Bronchial epithelial cell (primary cell): ENCODE measurements at regions not wholly inside any gene's neighbourhood (a gene's known extent, or its start where the extent isn't known, plus 50 kb on each side); places are given as distances from the start of the nearest gene placed in this dataset.

Experiments
- DNase-seq: peaks from one replicate; pipeline ENCODE4 v3.0.0-alpha.2; 2010; ENCODE audit warnings: low read depth
- FAIRE-seq: peaks from 2 replicates; lab custom pipeline; 2011; peaks lifted over from hg19 to GRCh38; lab: Jason Lieb, UNC
- H3K27me3 ChIP-seq: 2 replicates; pipeline ENCODE4 v1.5.1; 2011; ENCODE audit warnings: low read length; ENCODE audit not compliant: control insufficient read depth, insufficient read depth
- H3K36me3 ChIP-seq: 2 replicates; pipeline ENCODE4 v1.5.1; 2011; ENCODE audit warnings: low read length; ENCODE audit not compliant: control insufficient read depth, insufficient read depth
- H3K4me3 ChIP-seq: 2 replicates; pipeline ENCODE4 v1.5.1; 2011; ENCODE audit warnings: mild to moderate bottlenecking, low read depth, low read length, control low read depth
- TF ChIP-seq, protein P1 (sequence below): IDR thresholded peaks from 2 replicates; pipeline ENCODE4 v1.5.1; 2011; ENCODE audit warnings: mild to moderate bottlenecking, moderate library complexity, low read length, control low read depth, inconsistent platforms; ENCODE audit not compliant: insufficient read depth, severe bottlenecking

DNA sequence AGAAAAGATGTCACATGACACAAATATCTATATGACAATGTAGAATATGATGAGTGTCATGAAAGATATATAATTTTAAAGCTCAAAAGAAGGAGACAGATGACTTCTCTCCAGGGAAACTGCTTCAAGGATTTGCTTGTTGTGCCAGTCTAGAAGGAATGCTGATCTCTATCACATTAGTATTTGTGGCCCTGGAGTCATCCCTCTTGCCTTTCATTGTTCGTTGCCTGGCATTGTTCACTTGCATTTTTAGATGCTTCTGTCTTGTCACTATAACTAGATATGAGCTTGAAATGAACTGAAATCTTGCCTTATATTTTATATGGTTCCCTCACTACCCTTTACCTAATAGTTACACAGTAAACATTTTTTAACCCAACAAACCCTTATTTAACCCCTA is 207.5 kb downstream of the ZNF608 start:
- no peak for DNase-seq
- no peak for FAIRE-seq
- no peaks in the 10 kb centered on the region for H3K27me3 ChIP-seq
- TF ChIP-seq, protein P1, sequence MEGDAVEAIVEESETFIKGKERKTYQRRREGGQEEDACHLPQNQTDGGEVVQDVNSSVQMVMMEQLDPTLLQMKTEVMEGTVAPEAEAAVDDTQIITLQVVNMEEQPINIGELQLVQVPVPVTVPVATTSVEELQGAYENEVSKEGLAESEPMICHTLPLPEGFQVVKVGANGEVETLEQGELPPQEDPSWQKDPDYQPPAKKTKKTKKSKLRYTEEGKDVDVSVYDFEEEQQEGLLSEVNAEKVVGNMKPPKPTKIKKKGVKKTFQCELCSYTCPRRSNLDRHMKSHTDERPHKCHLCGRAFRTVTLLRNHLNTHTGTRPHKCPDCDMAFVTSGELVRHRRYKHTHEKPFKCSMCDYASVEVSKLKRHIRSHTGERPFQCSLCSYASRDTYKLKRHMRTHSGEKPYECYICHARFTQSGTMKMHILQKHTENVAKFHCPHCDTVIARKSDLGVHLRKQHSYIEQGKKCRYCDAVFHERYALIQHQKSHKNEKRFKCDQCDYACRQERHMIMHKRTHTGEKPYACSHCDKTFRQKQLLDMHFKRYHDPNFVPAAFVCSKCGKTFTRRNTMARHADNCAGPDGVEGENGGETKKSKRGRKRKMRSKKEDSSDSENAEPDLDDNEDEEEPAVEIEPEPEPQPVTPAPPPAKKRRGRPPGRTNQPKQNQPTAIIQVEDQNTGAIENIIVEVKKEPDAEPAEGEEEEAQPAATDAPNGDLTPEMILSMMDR = no peak
- no peaks in the 10 kb centered on the region for H3K36me3 ChIP-seq
- no peak overlapping the region for H3K4me3 ChIP-seq

DNA sequence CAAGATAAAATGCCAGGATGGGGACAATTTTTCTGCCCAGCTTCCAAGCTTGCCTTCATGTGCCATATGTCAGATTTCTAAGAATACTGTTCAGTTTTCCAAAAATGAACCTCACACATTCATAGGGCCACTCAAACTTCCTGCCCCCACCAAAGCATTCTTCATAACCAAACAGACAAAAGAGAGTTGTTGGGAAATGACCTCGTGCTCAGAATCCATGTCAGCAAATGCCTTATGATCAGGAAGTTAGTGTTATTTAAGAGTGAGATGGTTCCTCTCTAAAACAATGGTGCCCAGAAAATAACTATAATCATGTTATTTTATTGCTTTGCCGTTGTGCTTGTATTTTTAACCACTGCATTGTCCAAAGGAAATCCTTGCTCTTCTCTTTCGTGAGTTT is 208.2 kb downstream of the ZNF608 start:
- Histone ChIP-seq H3K36me3 (no peaks in the 10 kb centered on the region), H3K27me3 (no peaks in the 10 kb centered on the region), H3K4me3 (no peak overlapping the region)
- FAIRE-seq = no peak
- DNase-seq = no peak
- TF ChIP-seq, protein P1 = no peak

DNA sequence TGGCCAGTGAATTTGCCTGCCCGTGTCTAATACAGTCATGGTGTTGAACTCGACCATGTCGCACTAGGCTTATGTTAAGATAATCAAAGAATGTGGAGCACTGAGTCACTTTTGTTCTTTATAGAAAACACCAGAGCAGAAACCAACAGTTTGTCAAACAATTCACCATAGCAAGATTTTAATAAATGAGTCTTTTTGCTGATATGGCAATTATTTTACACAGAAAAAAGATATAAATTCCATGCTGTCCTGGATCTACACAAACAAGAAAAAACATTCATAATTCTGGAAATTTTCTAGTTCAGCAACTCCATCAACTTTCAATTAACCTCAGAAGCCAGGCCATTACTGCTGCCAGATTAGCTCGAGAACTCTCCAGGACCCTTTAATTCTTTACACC is 208.9 kb downstream of the ZNF608 start:
- H3K4me3 ChIP-seq = no peak overlapping the region
- no peaks in the 10 kb centered on the region for H3K36me3 ChIP-seq
- TF ChIP-seq, protein P1 = no peak
- DNase-seq (no peak), FAIRE-seq (no peak)
- no peaks in the 10 kb centered on the region for H3K27me3 ChIP-seq

DNA sequence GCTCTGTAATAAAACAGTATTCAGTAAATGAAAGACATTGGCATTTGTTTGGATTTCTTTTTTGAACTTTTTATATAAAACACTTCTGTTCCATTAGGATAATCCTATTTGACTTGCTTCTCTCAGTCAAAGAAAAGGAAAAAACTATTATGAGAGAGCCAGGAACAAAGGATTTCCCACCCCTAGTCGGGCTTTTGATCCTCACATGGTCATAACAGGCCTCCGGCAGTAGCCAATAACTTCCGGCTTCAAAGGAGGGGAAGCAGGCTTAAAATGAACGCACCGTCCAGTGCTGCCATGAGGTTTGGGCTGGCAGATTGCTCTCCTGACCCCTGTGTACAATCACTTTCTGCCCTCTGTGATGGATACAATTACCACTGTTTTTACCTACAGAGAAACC is 209.3 kb downstream of the ZNF608 start:
- Histone ChIP-seq H3K36me3 (no peaks in the 10 kb centered on the region), H3K27me3 (no peaks in the 10 kb centered on the region), H3K4me3 (no peak overlapping the region)
- no peak for FAIRE-seq
- TF ChIP-seq, protein P1 = no peak
- DNase-seq = no peak

DNA sequence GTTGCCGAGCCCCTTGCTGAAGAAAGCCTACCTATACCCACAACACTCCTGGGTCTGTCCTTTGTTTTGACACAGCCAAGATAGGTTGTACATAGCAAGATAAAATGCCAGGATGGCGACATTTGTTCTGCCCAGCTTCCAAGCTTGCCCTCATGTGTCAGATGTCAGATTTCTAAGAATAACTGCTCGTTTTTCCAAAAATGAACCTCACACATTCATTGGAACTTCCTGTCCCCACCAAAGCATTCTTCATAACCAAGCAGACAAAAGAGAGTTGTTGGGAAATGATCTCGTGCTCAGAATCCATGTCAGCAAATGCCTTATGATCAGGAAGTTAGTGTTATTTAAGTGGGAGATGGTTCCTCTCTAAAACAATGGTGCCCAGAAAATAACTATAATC is 210.1 kb downstream of the ZNF608 start:
- H3K4me3 ChIP-seq = no peak overlapping the region
- H3K36me3 ChIP-seq = no peaks in the 10 kb centered on the region
- FAIRE-seq (peak; percentile 23), DNase-seq (no peak)
- H3K27me3 ChIP-seq = no peaks in the 10 kb centered on the region
- TF ChIP-seq, protein P1 = no peak

DNA sequence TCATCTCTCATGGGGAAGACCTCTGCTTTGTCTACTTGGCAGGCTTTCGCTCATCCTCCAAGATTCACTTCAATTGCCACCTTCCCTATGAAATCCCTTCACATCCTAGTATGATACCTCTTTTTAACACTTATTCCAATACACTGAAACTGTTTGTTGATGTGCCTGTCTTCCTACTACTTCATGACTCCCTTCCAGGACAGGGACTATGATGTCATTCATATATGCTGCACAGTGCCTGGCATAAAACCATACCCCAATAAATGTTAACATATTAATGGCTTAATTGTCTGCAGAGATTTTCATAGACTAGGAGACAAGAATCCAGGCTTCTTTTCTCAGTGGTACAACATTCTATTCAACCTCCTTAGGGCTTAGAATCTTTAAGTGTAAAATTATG is 215.5 kb downstream of the ZNF608 start:
- no peak overlapping the region for H3K4me3 ChIP-seq
- DNase-seq (no peak), FAIRE-seq (no peak)
- H3K36me3 ChIP-seq = no peaks in the 10 kb centered on the region
- H3K27me3 ChIP-seq = no peaks in the 10 kb centered on the region
- TF ChIP-seq, protein P1 = no peak
